IPS DF 6.9 (cell line): ENCODE measurements at regions not wholly inside any gene's neighbourhood (a gene's known extent, or its start where the extent isn't known, plus 50 kb on each side); places are given as distances from the start of the nearest gene placed in this dataset.
A peak's percentile ranks its signal among the peaks of the same experiment; 100 is the strongest.

Experiments
- DNase-seq: peaks from one replicate; pipeline ENCODE4 v3.0.0-alpha.2; 2013; ENCODE audit warnings: low read depth, low spot score
- H3K27ac ChIP-seq: one replicate; pipeline ENCODE4 v1.5.1; 2013; ENCODE audit warnings: low read length, control low read depth
- H3K27me3 ChIP-seq: 2 replicates; pipeline ENCODE4 v1.6.1; 2013; ENCODE audit warnings: mild to moderate bottlenecking, low read length; ENCODE audit not compliant: control insufficient read depth, insufficient read depth
- H3K36me3 ChIP-seq: 2 replicates; pipeline ENCODE4 v1.6.1; 2013; ENCODE audit warnings: low read length; ENCODE audit not compliant: control insufficient read depth, insufficient read depth
- H3K4me1 ChIP-seq: 2 replicates; pipeline ENCODE4 v1.6.1; 2013; ENCODE audit warnings: low read length; ENCODE audit not compliant: control insufficient read depth, insufficient read depth
- H3K4me3 ChIP-seq: 2 replicates; pipeline ENCODE4 v1.5.1; 2013; ENCODE audit warnings: mild to moderate bottlenecking, low read length
- H3K9me3 ChIP-seq: 2 replicates; pipeline ENCODE4 v1.6.1; 2013; ENCODE audit warnings: low read length, inconsistent platforms; ENCODE audit not compliant: control insufficient read depth, insufficient read depth
- WGBS: extraction: QIAGEN DNeasy Blood & Tissue Kit; methylation state at CpG from one replicate; pipeline ENCODE4 v1.1.7; 2013; ENCODE audit warnings: mixed read lengths, missing lambda C conversion rate; ENCODE audit not compliant: insufficient read length, insufficient coverage; 5-methylcytosine and 5-hydroxymethylcytosine counted together

DNA sequence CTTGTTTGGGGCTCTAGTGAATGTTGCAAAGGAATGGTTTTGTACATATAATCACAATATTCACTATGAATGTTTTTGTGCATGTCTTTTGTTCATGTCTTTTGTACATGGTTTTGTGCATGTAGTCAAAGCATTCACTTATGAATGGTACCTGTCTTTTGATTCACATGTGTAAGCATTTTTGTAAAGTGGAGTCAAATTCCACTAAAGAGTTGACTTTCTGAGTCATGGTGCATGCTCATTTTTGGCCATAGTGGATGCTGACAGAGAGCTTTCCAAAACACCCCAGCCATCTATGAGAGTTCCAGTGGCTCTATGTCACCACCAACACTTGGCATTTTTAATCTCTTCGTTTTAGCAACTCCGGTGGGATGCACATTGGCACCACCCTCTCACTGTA lies 1185.9 kb upstream of the TMEM132C start:
- Histone ChIP-seq H3K9me3 (peaks cover 3% of the 10 kb centered on the region), H3K27ac (no peak overlapping the region), H3K27me3 (no peaks in the 10 kb centered on the region), H3K4me3 (no peak overlapping the region), H3K36me3 (no peaks in the 10 kb centered on the region), H3K4me1 (no peaks in the 10 kb centered on the region)
- no CpG with 5 or more reads among the region's 2 CpGs for WGBS
- no peak for DNase-seq

DNA sequence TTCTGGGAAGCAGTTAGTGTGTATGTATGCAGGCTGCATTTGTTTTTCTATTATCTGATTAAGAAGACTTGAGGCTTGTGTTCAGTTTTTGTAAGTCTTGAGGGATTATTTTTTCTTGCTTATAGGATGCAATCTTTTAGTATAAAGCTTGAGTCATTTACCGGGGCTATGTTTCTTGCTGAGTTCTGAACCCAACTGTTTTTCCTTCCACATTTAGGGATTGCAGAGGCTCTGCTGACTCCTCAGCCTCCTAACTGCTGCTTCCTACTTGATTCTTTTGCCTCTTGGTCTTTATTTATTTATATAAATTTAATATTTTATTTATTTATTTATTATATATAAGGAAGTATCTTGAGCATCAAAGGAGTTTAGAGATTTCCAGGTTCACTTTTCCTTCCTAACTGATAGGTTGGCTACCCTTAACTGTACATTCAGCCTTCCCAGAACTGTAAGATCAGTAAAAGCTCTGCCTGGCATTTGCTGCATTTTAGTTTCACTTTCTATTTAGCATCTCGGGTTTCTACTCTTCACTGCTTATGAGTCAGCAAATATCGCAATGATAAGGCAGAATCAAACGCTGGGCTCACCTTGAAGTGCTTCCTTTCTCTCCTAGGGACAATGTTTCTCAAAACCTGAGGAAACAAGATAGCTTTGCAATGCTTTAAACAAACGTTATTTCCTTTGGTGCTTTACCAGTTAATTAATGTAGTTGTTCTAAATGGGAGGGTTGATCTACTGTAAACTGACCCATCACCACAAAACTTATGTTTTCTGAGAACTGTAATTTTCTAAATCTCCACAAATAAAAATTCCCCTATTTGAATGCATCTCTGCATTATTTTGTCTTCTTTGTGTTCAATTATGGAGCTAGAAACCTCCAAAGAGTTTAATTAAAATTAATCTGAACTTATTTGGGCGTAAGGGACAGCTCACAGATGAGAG lies 1183.7 kb upstream of the TMEM132C start:
- no CpG with 5 or more reads among the region's 6 CpGs for WGBS
- Histone ChIP-seq H3K27me3 (no peaks in the 10 kb centered on the region), H3K27ac (no peak overlapping the region), H3K9me3 (peaks cover 3% of the 10 kb centered on the region), H3K4me1 (no peaks in the 10 kb centered on the region), H3K36me3 (no peaks in the 10 kb centered on the region), H3K4me3 (no peak overlapping the region)
- no peak for DNase-seq

DNA sequence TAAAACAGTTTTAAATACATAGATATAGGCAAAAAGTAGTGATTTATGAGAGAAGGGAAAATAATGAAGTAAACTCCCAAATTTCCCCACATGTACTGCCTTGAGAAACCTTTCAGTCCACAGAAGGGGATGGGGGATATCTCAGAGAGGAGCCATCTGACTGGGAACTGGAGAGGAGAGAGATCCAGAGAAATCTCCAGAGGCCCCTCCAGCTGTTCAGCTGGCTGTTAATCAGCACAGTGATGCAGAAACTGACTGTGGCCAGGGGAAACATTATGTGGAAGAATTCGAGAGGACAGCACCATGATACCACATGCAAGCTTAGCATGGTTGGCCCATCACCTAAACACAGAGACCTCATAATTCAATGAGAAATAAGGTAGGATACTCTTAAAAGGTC lies 1165.9 kb upstream of the TMEM132C start:
- no CpG with 5 or more reads among the region's 1 CpG for WGBS
- DNase-seq: no peak
- Histone ChIP-seq H3K4me1 (no peaks in the 10 kb centered on the region), H3K9me3 (no peaks in the 10 kb centered on the region), H3K4me3 (no peak overlapping the region), H3K36me3 (no peaks in the 10 kb centered on the region), H3K27me3 (no peaks in the 10 kb centered on the region), H3K27ac (no peak overlapping the region)

DNA sequence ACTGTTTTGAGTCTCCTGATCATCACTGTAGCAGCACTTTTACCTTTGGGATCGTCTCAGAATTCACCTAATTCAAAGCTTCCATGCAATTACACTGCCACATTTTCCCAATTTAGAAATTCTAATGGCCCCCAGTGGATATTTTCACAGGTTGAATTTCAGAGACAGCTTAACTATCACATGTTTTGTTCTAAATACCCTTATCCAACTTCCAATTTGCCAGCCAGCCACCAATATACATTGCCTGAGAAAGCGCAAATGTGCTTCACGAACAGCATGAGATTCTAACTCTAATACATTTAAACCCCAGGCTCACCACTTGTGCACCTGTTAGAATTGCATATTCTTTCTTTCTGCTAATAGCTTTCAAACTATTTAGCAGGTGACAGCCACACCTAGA lies 1160.9 kb upstream of the TMEM132C start:
- DNase-seq: no peak
- Histone ChIP-seq H3K36me3 (no peaks in the 10 kb centered on the region), H3K27me3 (no peaks in the 10 kb centered on the region), H3K4me3 (no peak overlapping the region), H3K4me1 (no peaks in the 10 kb centered on the region), H3K27ac (no peak overlapping the region), H3K9me3 (no peaks in the 10 kb centered on the region)
- WGBS: no CpG with 5 or more reads among the region's 3 CpGs

DNA sequence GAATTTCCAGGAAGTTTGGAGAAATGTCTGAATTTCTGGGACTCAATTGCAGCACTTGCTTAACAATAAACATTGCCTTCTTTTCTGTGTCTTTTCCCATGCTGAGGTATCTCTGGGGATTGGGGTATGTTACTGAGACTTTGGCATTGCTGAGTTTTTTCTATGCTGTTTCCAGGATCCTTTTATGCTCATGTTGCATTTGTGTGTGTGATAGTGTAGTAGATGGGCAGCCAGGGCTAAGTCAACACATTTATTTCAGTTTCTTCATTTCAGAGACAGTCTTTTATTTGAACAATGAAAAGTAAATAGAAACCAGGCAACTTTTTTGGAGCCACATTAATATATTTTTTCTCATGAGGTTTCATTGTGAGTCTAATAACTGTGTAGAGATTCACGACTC lies 1160.3 kb upstream of the TMEM132C start:
- H3K4me3 ChIP-seq: no peak overlapping the region
- no peaks in the 10 kb centered on the region for H3K9me3 ChIP-seq
- H3K27me3 ChIP-seq: no peaks in the 10 kb centered on the region
- H3K36me3 ChIP-seq: no peaks in the 10 kb centered on the region
- no peak overlapping the region for H3K27ac ChIP-seq
- WGBS: no CpG with 5 or more reads among the region's 1 CpG
- H3K4me1 ChIP-seq: no peaks in the 10 kb centered on the region
- no peak for DNase-seq

DNA sequence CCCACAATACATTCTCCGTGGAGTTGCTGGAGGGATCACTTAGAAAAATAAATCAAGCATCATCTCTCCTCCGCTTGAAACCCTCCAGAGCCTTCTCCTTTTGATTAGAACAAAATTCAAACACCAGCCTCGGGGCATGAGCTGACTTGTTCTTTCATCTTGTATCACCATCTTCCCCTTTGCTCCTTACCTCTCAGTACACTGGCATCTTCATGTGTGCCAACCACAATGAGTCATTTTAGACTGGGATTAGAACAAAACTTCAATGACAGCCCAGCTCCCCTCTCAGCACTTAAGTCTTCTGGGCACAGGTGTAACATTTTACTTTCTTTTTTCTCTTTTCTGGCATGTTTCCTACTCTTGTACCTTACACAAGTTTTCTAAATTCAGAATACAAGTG lies 1159.2 kb upstream of the TMEM132C start:
- no peak for DNase-seq
- Histone ChIP-seq H3K36me3 (no peaks in the 10 kb centered on the region), H3K27me3 (no peaks in the 10 kb centered on the region), H3K27ac (no peak overlapping the region), H3K9me3 (no peaks in the 10 kb centered on the region), H3K4me1 (no peaks in the 10 kb centered on the region), H3K4me3 (no peak overlapping the region)
- no CpG with 5 or more reads among the region's 3 CpGs for WGBS

DNA sequence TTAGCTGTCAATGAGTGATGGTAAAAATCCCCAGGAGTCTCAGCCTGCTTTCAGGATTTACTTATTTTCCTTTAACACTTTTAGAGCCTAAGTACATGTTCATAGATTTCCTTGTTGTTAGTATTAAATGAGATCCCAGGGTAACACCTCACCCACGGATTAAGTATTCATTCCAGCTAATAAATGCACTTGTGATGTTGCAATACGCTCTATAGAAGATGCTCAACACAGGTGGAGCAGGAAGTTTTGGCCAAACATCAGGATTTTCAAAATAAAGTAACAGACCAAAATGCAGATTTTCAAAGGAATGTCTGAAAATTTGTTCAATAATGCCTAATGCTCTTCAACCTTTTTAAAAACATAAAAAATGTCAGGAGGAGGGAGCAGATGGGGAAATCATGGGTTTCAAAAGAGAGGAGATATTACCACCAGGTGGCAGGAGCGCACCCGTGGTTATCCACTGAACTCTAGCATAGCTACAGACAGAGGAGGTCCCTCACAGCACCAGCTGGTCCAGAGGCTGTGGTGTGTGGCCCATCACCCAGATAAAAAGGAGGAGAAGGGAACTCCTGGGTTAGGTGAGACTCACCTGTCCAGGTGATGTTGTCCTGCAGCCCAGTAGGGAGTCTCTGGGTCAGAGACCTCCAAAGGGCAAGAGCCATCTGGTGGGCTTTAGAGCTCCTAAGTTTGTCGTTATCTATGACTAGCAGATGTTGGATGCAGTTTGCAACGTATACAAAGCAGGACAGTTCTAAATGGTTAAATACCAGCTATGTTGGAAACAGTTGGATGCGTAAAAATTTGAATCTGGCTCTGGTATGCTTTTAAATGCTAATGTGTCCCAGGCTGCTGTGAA lies 1158.4 kb upstream of the TMEM132C start:
- H3K9me3 ChIP-seq: no peaks in the 10 kb centered on the region
- DNase-seq: peak; percentile 29
- no peaks in the 10 kb centered on the region for H3K4me1 ChIP-seq
- no CpG with 5 or more reads among the region's 7 CpGs for WGBS
- H3K36me3 ChIP-seq: no peaks in the 10 kb centered on the region
- no peak overlapping the region for H3K4me3 ChIP-seq
- no peak overlapping the region for H3K27ac ChIP-seq
- H3K27me3 ChIP-seq: no peaks in the 10 kb centered on the region

DNA sequence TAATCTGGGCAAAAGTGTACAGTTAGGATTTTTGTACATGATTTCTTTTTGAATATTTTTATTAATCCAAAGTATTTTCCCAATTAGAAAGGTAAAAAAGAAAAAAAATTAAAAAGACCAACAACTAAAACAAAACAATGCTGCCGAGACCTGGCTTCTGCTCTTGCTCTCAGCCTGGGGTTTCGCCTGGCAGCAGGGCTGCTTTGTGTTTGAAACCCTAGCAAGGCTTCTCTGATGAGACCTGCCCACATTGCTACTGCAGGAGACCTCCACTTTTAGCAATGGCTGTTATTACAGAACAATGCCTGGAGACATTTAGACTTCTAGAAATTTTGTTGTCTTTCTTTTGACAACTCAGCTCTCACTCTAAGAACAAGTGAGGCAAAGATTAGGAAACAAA lies 1153.0 kb upstream of the TMEM132C start:
- H3K4me3 ChIP-seq: no peak overlapping the region
- no peak overlapping the region for H3K27ac ChIP-seq
- no peaks in the 10 kb centered on the region for H3K27me3 ChIP-seq
- H3K9me3 ChIP-seq: no peaks in the 10 kb centered on the region
- DNase-seq: no peak
- no peaks in the 10 kb centered on the region for H3K4me1 ChIP-seq
- no CpG with 5 or more reads among the region's 2 CpGs for WGBS
- no peaks in the 10 kb centered on the region for H3K36me3 ChIP-seq

DNA sequence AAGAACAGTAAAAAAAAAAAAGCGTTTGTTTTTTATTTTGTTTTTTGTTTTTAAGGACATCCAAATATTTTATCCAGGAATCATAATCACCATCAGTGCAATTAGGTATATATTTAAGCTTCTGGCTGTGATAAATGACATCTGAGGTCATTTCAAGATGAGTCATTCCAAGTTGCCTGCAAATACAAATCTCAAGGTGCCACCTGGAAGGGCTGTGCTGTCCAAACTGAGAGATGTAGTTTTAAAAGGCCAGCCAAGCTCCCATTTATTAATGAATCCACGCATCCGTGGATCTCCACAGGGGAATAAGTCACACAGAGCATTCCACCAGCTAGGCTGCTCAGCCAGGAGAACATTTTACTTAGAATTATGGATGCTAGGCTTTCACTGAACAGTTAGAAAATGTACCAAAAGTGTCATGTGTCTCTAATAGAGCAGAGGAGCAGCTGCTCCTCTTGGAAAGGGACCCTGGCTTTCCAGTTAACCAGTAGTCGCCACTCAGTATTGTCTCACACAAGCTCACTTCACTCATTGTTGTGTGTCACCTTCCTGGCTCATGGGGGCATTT lies 1151.4 kb upstream of the TMEM132C start:
- Histone ChIP-seq H3K9me3 (no peaks in the 10 kb centered on the region; the same call in 1 of the 2 replicates), H3K27ac (no peak overlapping the region), H3K36me3 (no peaks in the 10 kb centered on the region), H3K4me3 (no peak overlapping the region), H3K4me1 (no peaks in the 10 kb centered on the region), H3K27me3 (no peaks in the 10 kb centered on the region)
- WGBS: no CpG with 5 or more reads among the region's 4 CpGs
- no peak for DNase-seq

DNA sequence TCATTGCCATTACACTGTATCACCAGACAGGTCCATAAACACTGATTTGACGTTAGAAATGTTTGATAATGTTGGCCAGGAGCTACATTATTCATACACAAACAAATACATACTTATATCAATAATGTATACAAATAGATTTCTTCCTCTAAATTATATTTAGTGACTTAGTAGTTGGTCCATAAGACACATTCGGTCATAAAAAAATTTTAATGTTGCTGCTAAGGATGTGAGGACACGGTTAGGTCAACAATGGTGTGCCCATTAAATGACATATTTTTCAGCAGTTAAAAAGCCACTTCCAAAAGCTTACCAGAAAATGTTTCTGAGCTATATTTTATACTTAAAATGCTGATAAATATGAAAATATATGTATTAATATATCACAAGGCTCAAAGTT lies 1148.7 kb upstream of the TMEM132C start:
- H3K9me3 ChIP-seq: no peaks in the 10 kb centered on the region; the same call in none of the 2 replicates
- H3K4me3 ChIP-seq: no peak overlapping the region
- H3K27me3 ChIP-seq: no peaks in the 10 kb centered on the region
- H3K27ac ChIP-seq: no peak overlapping the region
- DNase-seq: no peak
- H3K36me3 ChIP-seq: no peaks in the 10 kb centered on the region
- WGBS: no CpG with 5 or more reads among the region's 3 CpGs
- H3K4me1 ChIP-seq: no peaks in the 10 kb centered on the region
